ENCODE measurements at regions not wholly inside any gene's neighbourhood (a gene's known extent, or its start where the extent isn't known, plus 50 kb on each side); places are given as distances from the start of the nearest gene placed in this dataset.

DNA sequence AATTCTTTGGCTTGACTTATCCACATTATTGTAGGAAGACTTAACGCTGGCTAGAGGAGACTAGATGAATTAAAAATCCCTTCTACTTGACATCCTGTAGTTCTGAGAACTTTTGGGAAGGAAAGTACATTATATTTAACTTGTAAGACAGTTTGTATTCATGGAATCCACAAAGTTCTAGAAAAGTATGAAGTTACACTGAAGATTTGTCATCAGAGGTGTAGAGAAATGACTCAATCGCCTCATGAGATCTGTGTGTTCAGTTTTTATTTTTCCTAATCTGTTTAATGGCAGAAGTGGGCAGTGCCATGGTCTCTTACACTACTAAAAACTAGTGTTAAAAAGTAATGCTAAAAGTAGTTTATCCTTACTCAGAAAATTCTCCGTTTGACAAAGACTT lies 89.1 kb upstream of the SMIM30 start:
- Histone ChIP-seq H3K36me3 (no peaks in the 10 kb centered on the region), H3K4me3 (no peak overlapping the region), H3K9me3 (no peaks in the 10 kb centered on the region), H3K27ac (no peak overlapping the region), H3K4me1 (no peaks in the 10 kb centered on the region), H3K27me3 (peaks cover 3% of the 10 kb centered on the region)
- whole genome bisulfite sequencing, 2 donors (ENCODE audit: low coverage in 1 of 2): 64 to 80% methylated on average over 3 of the region's 3 CpGs
- in situ Hi-C loops (cut with MboI; ENCODE audit: low pct_ligation_motif_present in 1 of 4, low pct_unique_long_range_greater_than_20kb in 1 of 4, low sequenced_read_pairs in 3 of 4): no loop called here
- TF ChIP-seq, protein P1, sequence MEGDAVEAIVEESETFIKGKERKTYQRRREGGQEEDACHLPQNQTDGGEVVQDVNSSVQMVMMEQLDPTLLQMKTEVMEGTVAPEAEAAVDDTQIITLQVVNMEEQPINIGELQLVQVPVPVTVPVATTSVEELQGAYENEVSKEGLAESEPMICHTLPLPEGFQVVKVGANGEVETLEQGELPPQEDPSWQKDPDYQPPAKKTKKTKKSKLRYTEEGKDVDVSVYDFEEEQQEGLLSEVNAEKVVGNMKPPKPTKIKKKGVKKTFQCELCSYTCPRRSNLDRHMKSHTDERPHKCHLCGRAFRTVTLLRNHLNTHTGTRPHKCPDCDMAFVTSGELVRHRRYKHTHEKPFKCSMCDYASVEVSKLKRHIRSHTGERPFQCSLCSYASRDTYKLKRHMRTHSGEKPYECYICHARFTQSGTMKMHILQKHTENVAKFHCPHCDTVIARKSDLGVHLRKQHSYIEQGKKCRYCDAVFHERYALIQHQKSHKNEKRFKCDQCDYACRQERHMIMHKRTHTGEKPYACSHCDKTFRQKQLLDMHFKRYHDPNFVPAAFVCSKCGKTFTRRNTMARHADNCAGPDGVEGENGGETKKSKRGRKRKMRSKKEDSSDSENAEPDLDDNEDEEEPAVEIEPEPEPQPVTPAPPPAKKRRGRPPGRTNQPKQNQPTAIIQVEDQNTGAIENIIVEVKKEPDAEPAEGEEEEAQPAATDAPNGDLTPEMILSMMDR (IDR thresholded peaks at IDR 0.05): no peak
- no peak for DNase-seq
- intact Hi-C loops (cut with DNase I; ENCODE audit: low total_unique reads): no loop called here

DNA sequence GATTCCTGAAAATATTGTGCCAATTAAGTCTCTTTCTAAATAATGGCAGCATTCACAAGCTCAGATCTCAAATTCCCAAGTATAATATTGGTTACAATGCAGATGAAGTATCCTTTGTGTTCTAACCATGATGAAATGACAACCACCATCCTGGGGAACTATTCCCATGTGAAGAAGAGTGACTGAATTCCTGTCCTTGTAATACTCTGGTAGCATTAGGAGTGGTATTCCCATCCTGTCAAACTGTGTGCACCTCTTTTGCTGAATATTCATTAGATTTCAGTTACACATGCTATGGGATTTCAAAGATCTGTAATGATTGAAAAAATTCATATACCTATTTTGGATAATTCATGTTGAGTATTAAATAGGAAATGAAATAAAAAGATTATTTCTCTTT lies 86.1 kb upstream of the SMIM30 start:
- in situ Hi-C loops (cut with MboI; ENCODE audit: low pct_ligation_motif_present in 1 of 4, low pct_unique_long_range_greater_than_20kb in 1 of 4, low sequenced_read_pairs in 3 of 4): no loop called here
- Histone ChIP-seq H3K27me3 (peaks cover 3% of the 10 kb centered on the region), H3K4me3 (no peak overlapping the region), H3K4me1 (no peaks in the 10 kb centered on the region), H3K36me3 (no peaks in the 10 kb centered on the region), H3K27ac (no peak overlapping the region), H3K9me3 (no peaks in the 10 kb centered on the region)
- intact Hi-C loops (cut with DNase I; ENCODE audit: low total_unique reads): no loop called here
- TF ChIP-seq POLR2A (IDR thresholded peaks at IDR 0.05): no peak
- TF ChIP-seq EP300 (IDR thresholded peaks at IDR 0.05; ENCODE audit: low read depth): no peak
- TF ChIP-seq, protein P1 (IDR thresholded peaks at IDR 0.05): no peak
- no peak for TF ChIP-seq POLR2AphosphoS5 (IDR thresholded peaks at IDR 0.05)
- DNase-seq: no peak

DNA sequence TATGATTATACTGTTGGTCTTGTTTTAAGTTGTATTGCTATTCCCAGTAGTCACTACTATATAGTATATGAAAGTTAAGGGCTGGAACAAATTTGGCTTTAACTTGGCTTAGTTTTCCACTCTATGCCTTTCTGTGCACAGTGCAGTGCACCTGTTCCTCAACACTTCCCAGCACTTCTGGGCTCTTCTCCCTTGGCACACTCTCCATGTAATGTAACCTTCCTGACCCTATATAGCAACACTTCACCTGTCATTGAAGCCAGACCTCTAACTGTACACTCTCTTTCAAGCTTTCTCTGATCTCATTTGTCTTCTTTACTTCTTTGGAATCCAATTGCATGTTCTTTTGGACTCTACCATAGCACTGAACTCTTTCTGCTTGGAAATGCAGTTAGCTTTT lies 83.9 kb upstream of the SMIM30 start:
- TF ChIP-seq POLR2A (IDR thresholded peaks at IDR 0.05) (no peak), POLR2AphosphoS5 (IDR thresholded peaks at IDR 0.05) (no peak), EP300 (IDR thresholded peaks at IDR 0.05; ENCODE audit: low read depth) (no peak)
- TF ChIP-seq, protein P1 (IDR thresholded peaks at IDR 0.05): no peak
- in situ Hi-C loops (cut with MboI; ENCODE audit: low pct_ligation_motif_present in 1 of 4, low pct_unique_long_range_greater_than_20kb in 1 of 4, low sequenced_read_pairs in 3 of 4): no loop called here

DNA sequence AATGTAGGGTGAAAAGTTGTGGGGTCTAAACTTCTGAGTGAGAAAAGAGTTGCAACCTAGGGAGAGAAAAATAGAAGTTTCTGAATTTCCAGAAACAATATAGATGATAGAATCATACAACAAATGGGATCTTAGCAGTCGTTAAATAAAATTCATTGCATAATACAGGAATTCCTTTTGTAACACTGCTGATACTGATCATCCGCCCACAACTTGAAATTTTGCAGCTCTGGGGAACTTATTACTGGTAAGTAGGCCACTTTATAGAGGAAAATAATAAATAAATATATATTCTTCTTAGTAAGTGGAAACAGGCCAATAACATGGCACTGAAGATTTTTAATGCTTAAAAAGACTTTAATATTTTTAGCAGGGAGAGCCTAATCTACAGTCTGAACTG lies 81.9 kb upstream of the SMIM30 start:
- H3K36me3 ChIP-seq: no peaks in the 10 kb centered on the region
- no peak for TF ChIP-seq POLR2AphosphoS5 (IDR thresholded peaks at IDR 0.05)
- no peak overlapping the region for H3K27ac ChIP-seq
- intact Hi-C loops (cut with DNase I; ENCODE audit: low total_unique reads) (no loop called here), in situ Hi-C loops (cut with MboI; ENCODE audit: low pct_ligation_motif_present in 1 of 4, low pct_unique_long_range_greater_than_20kb in 1 of 4, low sequenced_read_pairs in 3 of 4) (no loop called here)
- no peak for DNase-seq
- no peaks in the 10 kb centered on the region for H3K9me3 ChIP-seq
- H3K4me1 ChIP-seq: no peaks in the 10 kb centered on the region
- no peak overlapping the region for H3K4me3 ChIP-seq
- 80% methylated on average over 1 to 2 of the region's 2 CpGs for WGBS, 2 donors (ENCODE audit: low coverage in 1 of 2)
- H3K27me3 ChIP-seq: peaks cover 3% of the 10 kb centered on the region

More for the DNA sequence above, 83.9 kb upstream of the SMIM30 start:
- intact Hi-C loops (cut with DNase I; ENCODE audit: low total_unique reads): no loop called here
- H3K27ac ChIP-seq: no peak overlapping the region
- no peak overlapping the region for H3K4me3 ChIP-seq
- no peaks in the 10 kb centered on the region for H3K4me1 ChIP-seq
- H3K27me3 ChIP-seq: peaks cover 3% of the 10 kb centered on the region
- no peak for DNase-seq
- no peaks in the 10 kb centered on the region for H3K9me3 ChIP-seq
- no peaks in the 10 kb centered on the region for H3K36me3 ChIP-seq

DNA sequence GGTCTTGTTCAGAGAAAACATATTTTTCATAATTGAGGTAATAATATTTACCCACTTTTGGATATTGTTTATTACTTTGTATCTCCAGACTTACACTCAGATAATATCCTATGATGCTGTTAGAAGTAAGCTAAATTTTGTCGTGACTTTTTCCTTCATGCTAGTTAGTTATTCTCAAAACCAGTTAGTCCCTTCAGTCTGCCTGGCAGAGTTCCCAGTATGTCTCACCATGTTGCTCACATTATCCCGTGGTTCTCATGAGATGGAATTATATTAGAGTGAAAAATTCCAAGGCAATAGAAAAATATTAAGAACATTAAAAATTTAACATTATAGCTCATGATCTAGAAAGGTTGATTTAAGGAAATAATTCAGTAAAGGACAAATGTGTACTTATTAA lies 81.5 kb upstream of the SMIM30 start:
- no peak for DNase-seq
- Histone ChIP-seq H3K27ac (no peak overlapping the region), H3K4me1 (no peaks in the 10 kb centered on the region), H3K27me3 (peaks cover 3% of the 10 kb centered on the region), H3K4me3 (no peak overlapping the region), H3K36me3 (no peaks in the 10 kb centered on the region), H3K9me3 (no peaks in the 10 kb centered on the region)
- WGBS, 2 donors (ENCODE audit: low coverage in 1 of 2): 15 to 31% methylated on average over 2 of the region's 2 CpGs
- in situ Hi-C loops (cut with MboI; ENCODE audit: low pct_ligation_motif_present in 1 of 4, low pct_unique_long_range_greater_than_20kb in 1 of 4, low sequenced_read_pairs in 3 of 4) (no loop called here), intact Hi-C loops (cut with DNase I; ENCODE audit: low total_unique reads) (no loop called here)
- no peak for TF ChIP-seq EP300 (IDR thresholded peaks at IDR 0.05; ENCODE audit: low read depth)

Measured in transverse colon (tissue), 4 donors.